Trophoblast cell (in vitro differentiated cells and primary cell): ENCODE measurements at regions not wholly inside any gene's neighbourhood (a gene's known extent, or its start where the extent isn't known, plus 50 kb on each side); places are given as distances from the start of the nearest gene placed in this dataset.

ENCODE experiments used
- DNase-seq, 2 donors: peaks; one replicate each; pipeline ENCODE4 v3.0.0-alpha.2; 2016
- H2AFZ ChIP-seq: 2 replicates; pipeline ENCODE4 v1.6.1; 2013; ENCODE audit warnings: low read length, moderate library complexity, mild to moderate bottlenecking; ENCODE audit not compliant: insufficient read depth, poor library complexity
- H2AK5ac ChIP-seq: 2 replicates; pipeline ENCODE4 v1.6.1; 2013; ENCODE audit warnings: mild to moderate bottlenecking, low read length
- H2BK120ac ChIP-seq: 2 replicates; pipeline ENCODE4 v1.6.1; 2013; ENCODE audit warnings: low read length, mild to moderate bottlenecking, moderate library complexity; ENCODE audit not compliant: insufficient read depth, poor library complexity
- H2BK12ac ChIP-seq: 2 replicates; pipeline ENCODE4 v1.6.1; 2013; ENCODE audit warnings: mild to moderate bottlenecking, low read length, moderate library complexity
- H2BK5ac ChIP-seq: 2 replicates; pipeline ENCODE4 v1.6.1; 2013; ENCODE audit warnings: low read length, low read depth, moderate library complexity, mild to moderate bottlenecking; ENCODE audit not compliant: poor library complexity
- H3K14ac ChIP-seq: 2 replicates; pipeline ENCODE4 v1.6.1; 2013; ENCODE audit warnings: mild to moderate bottlenecking, low read length
- H3K18ac ChIP-seq: 2 replicates; pipeline ENCODE4 v1.6.1; 2013; ENCODE audit warnings: mild to moderate bottlenecking, low read length
- H3K23ac ChIP-seq: 2 replicates; pipeline ENCODE4 v1.6.1; 2013; ENCODE audit warnings: low read length
- H3K27ac ChIP-seq: 2 replicates; pipeline ENCODE4 v1.5.1; 2013; ENCODE audit warnings: low read depth, mild to moderate bottlenecking, inconsistent platforms, low read length, moderate library complexity
- H3K27me3 ChIP-seq: 2 replicates; pipeline ENCODE4 v1.6.1; 2013; ENCODE audit warnings: inconsistent platforms, mild to moderate bottlenecking, low read length, moderate library complexity; ENCODE audit not compliant: insufficient read depth
- H3K36me3 ChIP-seq, 2 experiments: 1 replicate in 1 of 2; 2 replicates in 1 of 2; pipeline ENCODE4 v1.6.1; 2013; ENCODE audit warnings: low read length in 2 of 2, mild to moderate bottlenecking in 2 of 2, moderate library complexity in 1 of 2; ENCODE audit not compliant: insufficient read depth in 2 of 2, control insufficient read depth in 1 of 2
- H3K4ac ChIP-seq: 2 replicates; pipeline ENCODE4 v1.6.1; 2013; ENCODE audit warnings: low read depth, mild to moderate bottlenecking, low read length, moderate library complexity
- H3K4me1 ChIP-seq, 2 experiments: 1 replicate in 1 of 2; 2 replicates in 1 of 2; pipeline ENCODE4 v1.6.1; 2013; ENCODE audit warnings: low read length in 2 of 2, mild to moderate bottlenecking in 2 of 2, moderate library complexity in 1 of 2; ENCODE audit not compliant: insufficient read depth in 2 of 2, control insufficient read depth in 1 of 2
- H3K4me2 ChIP-seq: 2 replicates; pipeline ENCODE4 v1.6.1; 2013; ENCODE audit warnings: inconsistent platforms, mild to moderate bottlenecking, low read length, moderate library complexity
- H3K4me3 ChIP-seq: 2 replicates; pipeline ENCODE4 v1.5.1; 2013; ENCODE audit warnings: mild to moderate bottlenecking, low read depth, low read length, inconsistent platforms
- H3K79me1 ChIP-seq: one replicate; pipeline ENCODE4 v1.6.1; 2013; ENCODE audit warnings: low read length
- H3K79me2 ChIP-seq: 2 replicates; pipeline ENCODE4 v1.6.1; 2013; ENCODE audit warnings: low read length, mild to moderate bottlenecking; ENCODE audit not compliant: control insufficient read depth, insufficient read depth, poor library complexity
- H3K9ac ChIP-seq: 2 replicates; pipeline ENCODE4 v1.6.1; 2013; ENCODE audit warnings: mild to moderate bottlenecking, low read length
- H3K9me3 ChIP-seq: 2 replicates; pipeline ENCODE4 v1.6.1; 2013; ENCODE audit warnings: low read depth, mild to moderate bottlenecking, control low read depth, inconsistent platforms, low read length; ENCODE audit not compliant: insufficient read depth
- H4K12ac ChIP-seq: 2 replicates; pipeline ENCODE4 v1.6.1; 2013; ENCODE audit warnings: low read depth, mild to moderate bottlenecking, low read length, moderate library complexity
- H4K8ac ChIP-seq: 2 replicates; pipeline ENCODE4 v1.6.1; 2013; ENCODE audit warnings: low read depth, mild to moderate bottlenecking, low read length, moderate library complexity
- H4K91ac ChIP-seq: one replicate; pipeline ENCODE4 v1.6.1; 2013; ENCODE audit warnings: low read depth, mild to moderate bottlenecking, low read length, moderate library complexity
- WGBS: extraction: QIAGEN DNeasy Blood & Tissue Kit; methylation state at CpG from one replicate; pipeline ENCODE4 v1.1.7; 2013; ENCODE audit warnings: missing lambda C conversion rate; ENCODE audit not compliant: insufficient read length, insufficient coverage; ENCODE audit errors: extremely low coverage; 5-methylcytosine and 5-hydroxymethylcytosine counted together

DNA sequence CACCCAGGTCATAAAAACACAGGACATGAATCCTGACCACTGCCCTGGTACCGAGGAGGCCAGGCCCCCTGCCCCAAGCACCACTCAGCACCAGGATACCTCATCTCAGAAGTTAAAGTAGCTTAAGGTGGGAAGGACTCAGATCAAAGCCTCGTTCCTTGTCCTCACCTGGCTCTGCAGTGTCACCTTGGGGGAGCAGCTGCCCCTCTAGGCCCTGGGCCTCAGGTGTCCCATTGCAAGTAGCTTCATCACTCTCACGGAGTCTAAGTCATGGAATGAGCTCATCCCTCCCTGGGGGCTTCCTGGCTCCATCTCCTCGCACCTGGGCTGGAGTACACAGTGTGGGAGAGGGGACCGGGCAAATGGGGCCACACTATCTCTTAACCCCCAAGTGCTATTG lies 148.0 kb downstream of the TPRA1 start:
- no peak overlapping the region for H3K4me3 ChIP-seq
- H2BK5ac ChIP-seq: no peak overlapping the region
- H4K91ac ChIP-seq: no peak overlapping the region
- H4K8ac ChIP-seq: no peak overlapping the region
- no peak for DNase-seq
- no peaks in the 10 kb centered on the region for H3K79me1 ChIP-seq
- H3K14ac ChIP-seq: no peak overlapping the region
- H3K4me2 ChIP-seq: no peak overlapping the region
- H3K9me3 ChIP-seq: peaks cover 4% of the 10 kb centered on the region
- H2AFZ ChIP-seq: no peak overlapping the region
- no peaks in the 10 kb centered on the region for H3K79me2 ChIP-seq
- no peaks in the 10 kb centered on the region for H3K27me3 ChIP-seq
- no peaks in the 10 kb centered on the region for H3K36me3 ChIP-seq
- H2AK5ac ChIP-seq: no peak overlapping the region
- no peak overlapping the region for H3K4ac ChIP-seq
- no peak overlapping the region for H2BK120ac ChIP-seq
- WGBS: no CpG with 5 or more reads among the region's 5 CpGs
- no peaks in the 10 kb centered on the region for H3K4me1 ChIP-seq
- H3K23ac ChIP-seq: no peak overlapping the region
- H3K18ac ChIP-seq: no peak overlapping the region
- H3K27ac ChIP-seq: no peak overlapping the region
- H2BK12ac ChIP-seq: no peak overlapping the region
- no peak overlapping the region for H4K12ac ChIP-seq
- H3K9ac ChIP-seq: no peak overlapping the region

DNA sequence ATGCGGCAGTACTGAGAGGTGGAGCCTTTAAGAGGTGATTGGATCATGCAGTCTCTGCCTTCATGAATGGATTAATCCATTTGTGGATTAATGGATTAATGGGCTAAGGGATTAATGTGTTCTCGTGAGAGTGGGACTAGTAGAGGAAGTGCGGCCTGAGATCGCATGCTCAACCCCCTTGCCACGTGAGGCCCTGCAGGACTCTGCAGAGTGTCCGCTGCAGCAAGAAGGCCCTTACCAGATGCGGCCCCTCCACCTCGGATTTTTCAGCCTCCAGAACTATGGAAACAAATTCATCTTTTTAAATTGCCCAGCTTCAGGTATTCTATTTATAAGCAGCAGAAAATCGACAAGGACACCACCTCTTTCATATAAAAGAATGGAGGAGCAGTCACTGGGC lies 148.8 kb downstream of the TPRA1 start:
- Histone ChIP-seq H3K4me3 (no peak overlapping the region), H4K8ac (no peak overlapping the region), H2AFZ (no peak overlapping the region), H2BK5ac (no peak overlapping the region), H3K9me3 (peaks cover 4% of the 10 kb centered on the region), H3K9ac (no peak overlapping the region), H3K27me3 (no peaks in the 10 kb centered on the region), H3K18ac (no peak overlapping the region), H3K23ac (no peak overlapping the region), H3K36me3 (no peaks in the 10 kb centered on the region), H3K79me1 (no peaks in the 10 kb centered on the region), H3K4me1 (no peaks in the 10 kb centered on the region), H3K79me2 (no peaks in the 10 kb centered on the region), H2BK12ac (no peak overlapping the region), H3K27ac (no peak overlapping the region), H4K91ac (no peak overlapping the region), H3K4ac (no peak overlapping the region), H2BK120ac (no peak overlapping the region), H3K14ac (no peak overlapping the region), H2AK5ac (no peak overlapping the region), H4K12ac (no peak overlapping the region), H3K4me2 (no peak overlapping the region)
- DNase-seq: no peak
- WGBS: no CpG with 5 or more reads among the region's 9 CpGs

DNA sequence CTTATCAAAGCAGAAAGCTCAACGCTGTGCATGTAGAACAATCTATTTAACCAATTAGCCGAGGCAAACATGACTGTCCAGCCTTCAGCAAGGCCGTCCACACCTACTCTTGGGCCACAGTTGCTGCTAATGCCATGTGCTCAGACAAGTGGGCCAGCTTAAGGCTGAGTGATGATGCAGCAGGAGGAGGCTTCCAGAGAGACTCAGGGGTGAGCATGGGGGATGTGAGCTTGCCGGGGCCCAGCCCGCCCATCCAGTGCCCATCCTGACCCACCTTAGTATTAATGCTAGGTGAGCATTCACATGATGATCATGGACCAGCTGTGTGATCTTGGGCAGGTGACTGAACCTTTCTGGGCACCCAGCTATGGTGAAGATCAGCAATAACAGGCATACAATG lies 150.1 kb downstream of the TPRA1 start:
- Histone ChIP-seq H2BK5ac (no peak overlapping the region), H2AK5ac (no peak overlapping the region), H4K8ac (no peak overlapping the region), H3K4me3 (no peak overlapping the region), H3K9ac (no peak overlapping the region), H3K79me1 (no peaks in the 10 kb centered on the region), H4K91ac (no peak overlapping the region), H3K4me2 (no peak overlapping the region), H2AFZ (no peak overlapping the region), H3K14ac (no peak overlapping the region), H3K18ac (no peak overlapping the region), H3K9me3 (peaks cover 4% of the 10 kb centered on the region), H2BK120ac (no peak overlapping the region), H3K23ac (no peak overlapping the region), H3K79me2 (no peaks in the 10 kb centered on the region), H3K36me3 (no peaks in the 10 kb centered on the region), H3K27me3 (no peaks in the 10 kb centered on the region), H4K12ac (peak overlapping the region; percentile 64), H3K4ac (no peak overlapping the region), H2BK12ac (no peak overlapping the region), H3K27ac (no peak overlapping the region), H3K4me1 (no peaks in the 10 kb centered on the region)
- WGBS: no CpG with 5 or more reads among the region's 5 CpGs
- DNase-seq: no peak

DNA sequence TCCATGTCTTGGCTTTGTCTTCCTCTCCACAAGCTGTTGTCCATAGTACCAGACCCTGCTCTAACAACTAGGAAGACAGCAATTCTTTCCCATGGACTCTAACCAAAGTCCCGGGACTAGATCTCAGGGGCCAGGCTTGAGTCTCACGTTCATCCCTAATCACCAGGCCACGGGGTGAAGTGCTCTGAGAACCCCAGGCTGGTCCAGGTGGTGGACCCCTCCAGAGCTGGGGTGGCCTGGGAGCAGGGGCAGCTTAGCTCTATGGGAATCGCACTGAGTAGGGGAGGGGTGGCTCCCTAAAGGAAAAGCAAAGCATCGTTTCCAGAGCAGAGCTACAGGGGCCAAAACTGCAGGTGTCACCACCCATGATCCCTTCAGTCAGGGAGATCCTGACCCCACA lies 150.9 kb downstream of the TPRA1 start:
- WGBS: no CpG with 5 or more reads among the region's 5 CpGs
- Histone ChIP-seq H3K23ac (no peak overlapping the region), H4K12ac (no peak overlapping the region), H3K18ac (no peak overlapping the region), H3K4ac (no peak overlapping the region), H3K9me3 (peaks cover 4% of the 10 kb centered on the region), H2AK5ac (no peak overlapping the region), H4K8ac (no peak overlapping the region), H3K79me2 (no peaks in the 10 kb centered on the region), H3K4me2 (no peak overlapping the region), H3K36me3 (no peaks in the 10 kb centered on the region), H2BK120ac (no peak overlapping the region), H2BK5ac (no peak overlapping the region), H4K91ac (no peak overlapping the region), H3K27ac (no peak overlapping the region), H3K27me3 (no peaks in the 10 kb centered on the region), H3K14ac (no peak overlapping the region), H3K79me1 (no peaks in the 10 kb centered on the region), H2AFZ (no peak overlapping the region), H2BK12ac (no peak overlapping the region), H3K4me3 (no peak overlapping the region), H3K9ac (no peak overlapping the region), H3K4me1 (no peaks in the 10 kb centered on the region)
- DNase-seq: no peak
